ENCODE measurements at regions not wholly inside any gene's neighbourhood (a gene's known extent, or its start where the extent isn't known, plus 50 kb on each side); places are given as distances from the start of the nearest gene placed in this dataset.

GRCh38 chr2:67318563-67318962 lies 78.6 kb upstream of the ETAA1 start:
- DNase-seq (ENCODE audit: low spot score) (no peak), ATAC-seq (ENCODE audit: low FRiP score) (no peak)
- no peak for TF ChIP-seq CTCF (IDR thresholded peaks at IDR 0.05)

GRCh38 chr2:67318993-67319481 lies 78.1 kb upstream of the ETAA1 start:
- peak; percentile 29 for ATAC-seq (ENCODE audit: low FRiP score)
- DNase-seq (ENCODE audit: low spot score), result no peak
- TF ChIP-seq CTCF (IDR thresholded peaks at IDR 0.05), result no peak

GRCh38 chr2:67320861-67321587 lies 76.1 kb upstream of the ETAA1 start:
- TF ChIP-seq CTCF (IDR thresholded peaks at IDR 0.05), result no peak
- no peak for DNase-seq (ENCODE audit: low spot score)
- peak; percentile 44 for ATAC-seq (ENCODE audit: low FRiP score)

- no peak for DNase-seq (ENCODE audit: low spot score)
- no peak for ATAC-seq (ENCODE audit: low FRiP score)
- TF ChIP-seq CTCF (IDR thresholded peaks at IDR 0.05), result no peak
Observed at GRCh38 chr2:67321588-67321903, 75.6 kb upstream of the ETAA1 start.

- no peak for TF ChIP-seq CTCF (IDR thresholded peaks at IDR 0.05)
- DNase-seq (ENCODE audit: low spot score), result no peak
- ATAC-seq (ENCODE audit: low FRiP score), result peak; percentile 80
Observed at GRCh38 chr2:67322353-67323001, 74.7 kb upstream of the ETAA1 start.

- no peak for ATAC-seq (ENCODE audit: low FRiP score)
- no peak for DNase-seq (ENCODE audit: low spot score)
- TF ChIP-seq CTCF (IDR thresholded peaks at IDR 0.05), result no peak
Observed at GRCh38 chr2:67323209-67323991, 73.7 kb upstream of the ETAA1 start.
